ENCODE measurements at regions not wholly inside any gene's neighbourhood (a gene's known extent, or its start where the extent isn't known, plus 50 kb on each side); places are given as distances from the start of the nearest gene placed in this dataset.
"Not testable (repeated sequence)": the region's sequence is repeated elsewhere in the genome, so short reads cannot be mapped to it uniquely, and the experiment has no call there.

- no peak overlapping the region for H3K27ac Mint-ChIP-seq
- H3K4me1 Mint-ChIP-seq (ENCODE audit: low read depth), result peaks cover 5% of the 10 kb centered on the region
- peaks cover 24% of the 10 kb centered on the region for H3K27me3 Mint-ChIP-seq (ENCODE audit: low read depth)
- no peak for DNase-seq (ENCODE audit: low spot score)
- H3K36me3 Mint-ChIP-seq (ENCODE audit: low read depth), result no peaks in the 10 kb centered on the region
- no peaks in the 10 kb centered on the region for H3K9me3 Mint-ChIP-seq
- no peak overlapping the region for H3K4me3 Mint-ChIP-seq
Observed at GRCh38 chr13:44147648-44148047, 226.0 kb upstream of the SERP2 start.

GRCh38 chr13:44148159-44148914 lies 225.3 kb upstream of the SERP2 start:
- no peak for DNase-seq (ENCODE audit: low spot score)
- no peaks in the 10 kb centered on the region for H3K9me3 Mint-ChIP-seq
- peaks cover under 1% of the 10 kb centered on the region for H3K4me1 Mint-ChIP-seq (ENCODE audit: low read depth)
- H3K27me3 Mint-ChIP-seq (ENCODE audit: low read depth), result peaks cover 19% of the 10 kb centered on the region
- no peak overlapping the region for H3K27ac Mint-ChIP-seq
- no peak overlapping the region for H3K4me3 Mint-ChIP-seq
- H3K36me3 Mint-ChIP-seq (ENCODE audit: low read depth), result no peaks in the 10 kb centered on the region

GRCh38 chr13:44149231-44149630 lies 224.4 kb upstream of the SERP2 start:
- H3K9me3 Mint-ChIP-seq; H3K27ac Mint-ChIP-seq; H3K4me1 Mint-ChIP-seq (ENCODE audit: low read depth); H3K36me3 Mint-ChIP-seq (ENCODE audit: low read depth); DNase-seq (ENCODE audit: low spot score); H3K4me3 Mint-ChIP-seq: not testable (repeated sequence)
- H3K27me3 Mint-ChIP-seq (ENCODE audit: low read depth), result peaks cover 15% of the 10 kb centered on the region

DNA sequence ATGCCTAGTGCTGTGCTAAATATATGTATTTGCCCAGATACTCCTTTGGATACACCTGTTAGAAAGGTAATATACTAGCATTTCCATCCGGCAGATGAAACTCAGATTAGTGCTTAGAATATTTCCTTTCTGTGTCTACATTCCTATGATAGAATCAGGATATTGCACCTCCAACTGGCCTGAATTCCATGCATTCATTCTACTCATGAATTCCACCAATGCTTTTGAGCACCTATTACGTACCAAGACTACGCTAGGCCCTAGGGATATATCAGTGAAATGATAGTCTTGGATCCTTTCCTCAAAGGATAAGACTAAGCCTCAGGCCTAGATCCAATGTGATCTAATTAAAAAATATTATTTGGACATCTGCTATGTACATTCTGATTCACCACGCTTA lies 223.8 kb upstream of the SERP2 start:
- no peak for DNase-seq (ENCODE audit: low spot score)
- Mint-ChIP-seq H3K36me3 (ENCODE audit: low read depth) (no peaks in the 10 kb centered on the region), H3K4me1 (ENCODE audit: low read depth) (no peaks in the 10 kb centered on the region), H3K4me3 (no peak overlapping the region), H3K27ac (no peak overlapping the region), H3K9me3 (no peaks in the 10 kb centered on the region), H3K27me3 (ENCODE audit: low read depth) (peaks cover 12% of the 10 kb centered on the region)

GRCh38 chr13:44151474-44151873 lies 222.2 kb upstream of the SERP2 start:
- H3K4me3 Mint-ChIP-seq, result no peak overlapping the region
- H3K9me3 Mint-ChIP-seq, result no peaks in the 10 kb centered on the region
- no peaks in the 10 kb centered on the region for H3K36me3 Mint-ChIP-seq (ENCODE audit: low read depth)
- H3K27ac Mint-ChIP-seq, result no peak overlapping the region
- no peaks in the 10 kb centered on the region for H3K4me1 Mint-ChIP-seq (ENCODE audit: low read depth)
- DNase-seq (ENCODE audit: low spot score), result no peak
- H3K27me3 Mint-ChIP-seq (ENCODE audit: low read depth), result peaks cover 6% of the 10 kb centered on the region

- Mint-ChIP-seq H3K4me1 (ENCODE audit: low read depth) (no peaks in the 10 kb centered on the region), H3K27me3 (ENCODE audit: low read depth) (peaks cover 3% of the 10 kb centered on the region), H3K36me3 (ENCODE audit: low read depth) (no peaks in the 10 kb centered on the region), H3K4me3 (no peak overlapping the region), H3K9me3 (no peaks in the 10 kb centered on the region), H3K27ac (no peak overlapping the region)
- DNase-seq (ENCODE audit: low spot score), result no peak
Observed at GRCh38 chr13:44153496-44153895, 220.1 kb upstream of the SERP2 start.

DNA sequence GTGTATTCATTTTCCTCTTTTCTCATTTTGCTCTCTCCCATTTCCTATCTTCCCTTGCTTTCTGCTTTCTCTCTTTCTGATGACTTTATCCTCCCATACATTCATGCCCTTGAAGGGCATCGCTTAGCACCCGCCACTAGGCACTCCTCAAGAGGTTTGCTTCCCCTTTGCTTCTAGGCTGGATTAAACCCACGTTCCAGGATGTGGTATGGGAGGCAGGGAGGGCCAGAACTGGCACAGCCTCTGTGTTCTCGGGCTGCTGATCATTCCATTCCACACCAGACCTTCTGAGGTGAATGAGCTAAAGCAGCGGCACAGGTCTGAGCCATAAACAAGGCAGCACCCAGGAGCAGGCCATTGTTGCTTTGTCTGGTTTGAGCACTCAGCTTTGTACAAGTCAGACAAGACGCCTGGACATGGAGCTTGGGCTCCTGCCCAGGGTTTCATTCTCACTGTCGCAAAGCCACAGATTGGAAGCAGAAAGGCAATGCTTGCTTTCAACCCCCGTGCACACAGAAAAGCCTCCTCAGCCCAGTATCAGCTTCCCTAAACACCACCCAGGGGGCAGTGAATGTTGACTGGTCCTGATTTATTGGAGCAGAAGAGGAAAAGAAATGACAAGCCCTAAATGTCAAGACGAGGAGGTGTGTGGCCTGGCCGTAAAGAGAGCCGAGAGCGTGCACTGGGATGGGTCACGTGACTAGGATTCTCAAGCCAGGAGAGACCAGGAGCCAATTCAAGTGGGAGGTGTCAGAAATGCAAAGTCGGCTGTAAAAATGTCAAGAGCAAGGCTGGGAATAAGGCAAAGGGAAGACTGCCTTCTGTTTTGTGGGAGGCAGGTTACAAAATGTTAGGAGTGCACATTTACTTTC lies 218.0 kb upstream of the SERP2 start:
- Mint-ChIP-seq H3K4me1 (ENCODE audit: low read depth) (no peaks in the 10 kb centered on the region), H3K9me3 (no peaks in the 10 kb centered on the region), H3K4me3 (no peak overlapping the region), H3K27me3 (ENCODE audit: low read depth) (peaks cover 3% of the 10 kb centered on the region), H3K27ac (no peak overlapping the region), H3K36me3 (ENCODE audit: low read depth) (no peaks in the 10 kb centered on the region)
- no peak for DNase-seq (ENCODE audit: low spot score)

DNA sequence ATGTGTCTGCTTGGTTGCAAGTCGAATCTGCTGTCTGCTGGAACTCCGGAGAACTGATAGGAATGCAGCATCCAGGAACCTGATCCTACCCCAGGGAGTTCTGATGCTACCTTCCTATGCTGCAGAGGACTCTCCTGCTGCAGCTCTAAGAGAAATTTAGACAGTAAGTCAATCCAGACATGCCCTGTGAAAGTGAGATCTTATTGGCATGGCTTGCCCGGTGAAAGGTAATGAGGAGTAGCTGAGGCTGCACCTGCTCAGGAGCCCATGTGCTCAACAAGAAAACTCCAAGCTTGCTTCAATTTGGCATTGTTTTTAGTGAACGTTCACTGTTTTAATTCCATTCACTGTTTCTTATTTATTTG lies 217.3 kb upstream of the SERP2 start:
- H3K4me3 Mint-ChIP-seq, result no peak overlapping the region
- H3K27ac Mint-ChIP-seq, result no peak overlapping the region
- no peaks in the 10 kb centered on the region for H3K4me1 Mint-ChIP-seq (ENCODE audit: low read depth)
- no peaks in the 10 kb centered on the region for H3K36me3 Mint-ChIP-seq (ENCODE audit: low read depth)
- peaks cover 3% of the 10 kb centered on the region for H3K27me3 Mint-ChIP-seq (ENCODE audit: low read depth)
- H3K9me3 Mint-ChIP-seq, result no peaks in the 10 kb centered on the region
- no peak for DNase-seq (ENCODE audit: low spot score)

GRCh38 chr13:44157606-44158005 lies 216.0 kb upstream of the SERP2 start:
- H3K27ac Mint-ChIP-seq, result no peak overlapping the region

DNA sequence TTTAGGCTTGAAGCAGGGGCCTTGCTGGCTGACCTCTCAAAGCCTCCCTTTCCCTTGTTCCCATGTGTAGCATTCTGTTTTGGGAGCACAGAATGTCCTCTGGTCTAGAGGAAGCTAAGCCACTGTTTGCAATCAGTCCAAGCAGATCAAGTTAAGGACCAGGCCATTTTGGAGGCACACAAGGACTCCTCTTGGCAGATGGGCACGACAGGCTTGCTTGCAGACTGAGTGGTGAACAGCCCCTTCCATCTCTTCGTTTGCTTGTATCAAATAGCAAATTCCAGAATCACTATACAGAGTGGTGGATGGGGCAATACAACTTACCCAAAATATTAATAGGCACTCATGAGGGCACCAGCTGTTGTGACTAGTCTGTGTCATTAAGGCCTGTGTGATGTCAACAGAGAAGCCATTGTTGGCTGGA lies 215.5 kb upstream of the SERP2 start:
- Mint-ChIP-seq H3K36me3 (ENCODE audit: low read depth) (no peaks in the 10 kb centered on the region), H3K27ac (no peak overlapping the region), H3K4me3 (no peak overlapping the region), H3K27me3 (ENCODE audit: low read depth) (peaks cover 6% of the 10 kb centered on the region), H3K4me1 (ENCODE audit: low read depth) (no peaks in the 10 kb centered on the region), H3K9me3 (no peaks in the 10 kb centered on the region)
- DNase-seq (ENCODE audit: low spot score), result no peak

More at GRCh38 chr13:44157606-44158005, 216.0 kb upstream of the SERP2 start:
- DNase-seq (ENCODE audit: low spot score), result no peak
- no peaks in the 10 kb centered on the region for H3K36me3 Mint-ChIP-seq (ENCODE audit: low read depth)
- H3K9me3 Mint-ChIP-seq, result no peaks in the 10 kb centered on the region
- no peak overlapping the region for H3K4me3 Mint-ChIP-seq
- H3K4me1 Mint-ChIP-seq (ENCODE audit: low read depth), result no peaks in the 10 kb centered on the region
- peaks cover 6% of the 10 kb centered on the region for H3K27me3 Mint-ChIP-seq (ENCODE audit: low read depth)

DNA sequence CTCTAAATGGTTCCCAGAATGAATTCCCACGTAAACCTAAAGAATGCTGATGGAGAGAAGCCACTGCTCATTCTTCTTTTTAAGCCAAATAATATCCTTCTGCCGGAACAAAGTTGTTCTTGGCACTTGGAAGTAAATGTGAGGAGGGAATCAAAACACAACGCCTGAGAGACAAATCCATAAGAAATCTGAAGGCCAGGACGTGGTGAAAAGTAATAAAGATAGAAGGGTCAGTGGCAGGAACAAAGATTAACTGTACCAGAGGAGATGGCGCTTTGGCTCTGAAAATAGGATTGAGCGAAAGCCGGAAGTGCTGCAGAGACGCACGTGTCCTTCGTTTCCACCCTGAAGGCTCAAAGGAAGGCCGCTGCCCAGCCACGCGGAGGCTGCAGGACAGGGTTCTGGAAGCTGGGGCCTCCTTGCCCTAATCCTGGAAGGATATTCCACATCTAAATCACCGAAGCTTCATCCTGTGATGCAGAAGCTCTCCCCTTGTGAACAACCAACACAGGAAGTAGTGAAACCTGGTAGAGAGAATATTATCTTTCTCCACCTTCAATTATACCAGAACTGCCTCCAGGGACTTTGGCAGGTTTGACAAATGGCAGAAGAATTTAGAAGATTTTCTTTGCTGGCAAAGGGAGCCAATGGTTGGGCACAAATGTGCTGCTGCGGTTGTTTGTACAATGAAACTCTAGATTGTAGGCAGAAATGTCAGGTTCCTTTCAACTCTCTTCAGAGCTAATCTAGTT lies 214.6 kb upstream of the SERP2 start:
- no peak for DNase-seq (ENCODE audit: low spot score)
- Mint-ChIP-seq H3K27me3 (ENCODE audit: low read depth) (peaks cover 7% of the 10 kb centered on the region), H3K4me1 (ENCODE audit: low read depth) (no peaks in the 10 kb centered on the region), H3K27ac (no peak overlapping the region), H3K4me3 (no peak overlapping the region), H3K9me3 (no peaks in the 10 kb centered on the region), H3K36me3 (ENCODE audit: low read depth) (no peaks in the 10 kb centered on the region)

DNA sequence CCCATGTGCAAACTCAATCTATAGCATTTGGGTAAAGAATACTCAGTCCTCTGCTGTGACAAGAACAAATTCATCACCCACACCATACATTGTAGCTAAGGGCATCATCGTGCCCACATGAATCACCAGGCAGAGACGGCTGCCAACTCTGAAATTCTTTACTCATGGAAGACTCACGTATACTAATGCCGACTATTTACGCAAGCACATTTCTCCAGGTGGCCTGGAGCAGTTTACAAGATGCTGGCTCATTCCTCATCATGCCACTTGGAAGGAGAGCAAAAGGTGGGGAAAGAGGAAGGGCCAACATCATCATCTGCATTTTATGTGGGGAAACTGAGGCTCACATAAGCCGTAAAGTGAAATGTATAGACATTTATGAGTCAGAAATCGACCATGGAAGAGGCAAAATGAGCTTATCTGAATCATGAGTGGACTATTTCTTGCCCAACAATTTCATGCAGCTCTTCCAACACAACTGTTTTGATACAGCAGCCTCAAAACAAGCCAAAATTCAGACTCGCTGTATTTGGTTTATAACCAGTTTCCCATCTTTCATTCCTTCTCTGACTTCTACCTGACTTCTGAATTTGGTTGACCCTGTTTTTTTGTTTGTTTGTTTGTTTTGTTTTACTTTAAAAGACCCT lies 213.9 kb upstream of the SERP2 start:
- DNase-seq (ENCODE audit: low spot score), result no peak
- no peak overlapping the region for H3K27ac Mint-ChIP-seq
- H3K9me3 Mint-ChIP-seq, result no peaks in the 10 kb centered on the region
- H3K4me1 Mint-ChIP-seq (ENCODE audit: low read depth), result no peaks in the 10 kb centered on the region
- H3K36me3 Mint-ChIP-seq (ENCODE audit: low read depth), result no peaks in the 10 kb centered on the region
- peaks cover 11% of the 10 kb centered on the region for H3K27me3 Mint-ChIP-seq (ENCODE audit: low read depth)
- no peak overlapping the region for H3K4me3 Mint-ChIP-seq

DNA sequence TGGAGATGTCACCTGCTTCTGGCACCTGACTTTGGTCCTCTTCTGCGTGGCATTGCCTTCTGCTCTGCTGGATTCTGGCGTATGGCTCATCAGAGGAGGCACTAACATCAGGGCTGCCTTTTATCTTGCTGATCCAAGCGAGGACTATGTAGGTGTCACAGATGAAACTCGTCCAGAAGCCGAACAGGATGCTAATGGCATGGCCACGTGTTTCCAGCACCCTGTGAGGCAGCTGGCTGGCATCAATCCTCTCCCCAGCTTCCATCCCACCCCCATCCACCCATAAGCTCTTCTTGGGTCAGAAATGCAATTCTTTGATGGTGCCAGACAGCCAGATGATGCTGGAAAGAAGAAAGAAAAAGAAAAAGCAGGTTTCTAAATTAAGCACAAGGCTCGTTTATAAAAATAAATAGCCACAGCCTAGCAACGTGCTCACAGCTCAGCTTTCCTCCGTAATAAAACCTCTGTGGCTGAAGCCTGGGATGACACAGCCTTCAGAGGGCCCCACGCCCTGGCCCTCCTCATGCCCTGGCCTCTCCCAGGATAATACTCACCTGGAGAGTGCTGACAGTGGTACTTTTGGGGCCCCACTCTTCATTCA lies 212.9 kb upstream of the SERP2 start:
- DNase-seq (ENCODE audit: low spot score), result no peak
- Mint-ChIP-seq H3K36me3 (ENCODE audit: low read depth) (no peaks in the 10 kb centered on the region), H3K27ac (no peak overlapping the region), H3K9me3 (no peaks in the 10 kb centered on the region), H3K4me3 (no peak overlapping the region), H3K4me1 (ENCODE audit: low read depth) (no peaks in the 10 kb centered on the region), H3K27me3 (ENCODE audit: low read depth) (peaks cover 8% of the 10 kb centered on the region)

Measured in T-helper 2 cell treated with Interferon-gamma antibody and Interleukin-4, amounts not matched to agents 5 μg/mL and 100 μg/mL, for 36 hours (primary cell).